C1 segment of cervical spinal cord (tissue), 14 donors: ENCODE measurements at regions not wholly inside any gene's neighbourhood (a gene's known extent, or its start where the extent isn't known, plus 50 kb on each side); places are given as distances from the start of the nearest gene placed in this dataset.
A peak's percentile ranks its signal among the peaks of the same experiment; 100 is the strongest.
"Not testable (repeated sequence)": the region's sequence is repeated elsewhere in the genome, so short reads cannot be mapped to it uniquely, and the experiment has no call there.

Source experiments
- DNase-seq, 14 donors: peaks; one replicate each; lab custom pipeline; 2025; lab: John Stamatoyannopoulos, UW

DNA sequence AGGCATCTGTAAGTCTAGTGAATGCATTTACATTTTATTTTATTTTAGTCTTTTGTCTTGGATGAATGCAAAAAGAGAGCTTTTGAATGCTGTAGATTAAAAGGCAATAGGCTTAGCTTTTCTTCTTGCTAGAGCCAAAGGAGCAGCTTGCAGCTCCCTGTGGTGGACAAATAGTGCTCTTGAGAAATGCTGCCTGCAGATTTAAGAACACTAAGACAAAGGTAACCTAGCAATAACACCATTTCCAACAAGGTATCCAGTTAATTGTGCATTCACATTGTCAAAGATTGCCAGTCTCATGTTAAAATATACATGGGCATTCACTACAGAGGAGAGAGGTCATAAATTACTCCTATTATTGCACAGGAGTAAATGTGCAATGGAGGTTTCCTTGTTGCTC is 859.2 kb upstream of the PRKX start:
- no peak for DNase-seq

DNA sequence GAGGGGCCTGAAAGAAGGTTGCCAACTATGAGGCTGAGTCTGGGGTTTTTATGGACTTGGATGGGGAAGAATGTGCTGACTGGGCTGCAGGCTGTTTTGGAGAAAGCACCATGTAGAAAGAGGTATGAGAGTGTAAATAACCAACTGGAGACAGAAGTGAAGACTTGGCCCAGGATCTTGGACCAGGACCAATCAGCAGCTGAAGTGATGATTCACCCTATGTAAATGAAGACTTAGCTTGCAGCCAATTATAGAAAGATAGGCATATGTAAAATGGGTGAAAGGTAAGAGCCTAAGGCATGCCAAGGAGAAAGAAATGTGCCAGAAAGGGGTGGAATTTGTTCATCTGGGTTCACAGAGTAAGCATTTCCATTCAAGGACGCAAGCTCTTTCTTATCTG is 856.7 kb upstream of the PRKX start:
- DNase-seq, result no peak

DNA sequence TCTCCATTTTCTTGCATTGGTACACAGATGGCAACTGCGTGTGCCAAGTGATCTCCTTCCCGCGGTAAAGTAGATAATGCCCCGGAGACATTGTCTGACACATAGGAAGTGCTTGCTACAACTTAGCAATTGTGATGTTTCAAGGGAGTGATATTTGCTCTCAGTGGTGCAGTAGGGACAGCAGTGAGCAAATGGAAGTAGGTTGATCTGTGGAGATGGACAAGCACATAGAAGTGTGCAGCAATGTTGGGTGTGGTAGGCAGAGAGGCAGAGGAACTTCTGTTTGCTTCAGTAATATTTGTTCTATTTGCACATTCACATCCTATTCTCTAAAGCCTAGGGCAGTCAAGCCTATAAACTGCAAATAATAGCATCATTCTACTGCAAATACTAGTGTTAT is 846.7 kb upstream of the PRKX start:
- DNase-seq, result no peak

DNA sequence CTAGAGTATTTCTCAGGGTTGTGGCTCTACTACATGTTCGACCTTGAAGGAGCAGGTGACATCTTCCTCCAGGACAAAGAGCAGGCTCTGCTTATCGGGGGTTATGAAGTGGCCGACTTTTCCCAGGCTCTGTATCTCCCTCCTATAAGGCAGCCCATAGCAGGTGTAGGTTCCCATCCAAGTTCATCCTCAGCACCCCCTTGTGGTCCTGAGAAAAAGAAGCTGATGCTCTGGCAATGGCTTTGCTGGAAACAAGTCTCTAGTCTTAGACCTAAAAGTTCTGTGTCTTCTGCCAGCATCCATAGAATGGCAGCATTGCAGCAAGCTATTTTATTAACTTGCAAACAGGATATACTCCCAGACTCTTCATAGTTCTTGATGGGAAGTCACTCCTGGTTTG is 836.6 kb upstream of the PRKX start:
- DNase-seq, result no peak

DNA sequence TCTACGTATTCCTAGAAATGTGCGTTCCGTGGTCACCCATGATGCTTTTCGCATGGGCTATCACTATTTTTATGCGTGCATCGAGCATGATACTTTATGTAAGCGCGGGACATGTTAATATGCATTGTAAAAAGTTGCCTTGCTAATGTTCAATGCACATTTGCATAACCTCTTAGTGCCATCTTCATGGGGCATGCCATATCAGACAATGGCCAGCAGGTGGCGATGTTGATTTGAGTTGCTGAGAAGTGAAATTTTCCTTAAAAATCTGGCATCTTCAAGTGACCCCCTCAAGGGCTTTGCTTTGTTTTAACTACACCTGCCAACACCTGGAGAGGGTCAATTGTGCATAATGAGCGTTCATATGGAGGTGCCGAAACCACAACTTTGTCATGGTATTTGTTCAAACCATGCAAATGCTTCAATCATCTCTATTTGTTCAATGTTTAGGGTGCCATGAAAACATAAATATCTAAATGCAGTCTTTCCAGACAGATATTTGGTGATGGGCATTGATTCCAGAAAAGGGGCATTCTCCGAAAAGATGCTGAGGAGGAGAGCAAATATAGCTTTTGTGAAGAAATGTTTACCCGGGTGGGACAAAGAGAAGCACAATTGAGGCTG is 833.9 kb upstream of the PRKX start:
- peak in 9 of 14 donors; percentile 1 to 33 (median 19) for DNase-seq

DNA sequence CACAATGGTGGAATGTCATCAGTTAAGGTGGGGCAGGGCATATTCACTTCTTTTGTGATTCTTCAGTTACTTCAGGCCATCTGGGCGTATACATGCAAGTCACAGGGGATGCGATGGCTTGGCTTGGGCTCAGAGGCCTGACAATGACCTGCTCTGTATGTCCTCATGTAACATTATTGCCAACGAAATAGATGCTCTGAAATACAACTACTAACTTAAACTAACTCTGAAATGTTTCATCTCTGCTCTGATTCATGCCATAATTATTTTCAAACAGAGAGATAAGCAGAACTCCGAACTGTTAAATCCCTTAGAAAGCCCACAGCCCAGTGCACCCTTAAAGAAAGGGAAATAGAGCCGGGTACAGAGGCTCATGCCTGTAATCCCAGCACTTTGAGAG is 832.7 kb upstream of the PRKX start:
- not testable (repeated sequence) for DNase-seq

DNA sequence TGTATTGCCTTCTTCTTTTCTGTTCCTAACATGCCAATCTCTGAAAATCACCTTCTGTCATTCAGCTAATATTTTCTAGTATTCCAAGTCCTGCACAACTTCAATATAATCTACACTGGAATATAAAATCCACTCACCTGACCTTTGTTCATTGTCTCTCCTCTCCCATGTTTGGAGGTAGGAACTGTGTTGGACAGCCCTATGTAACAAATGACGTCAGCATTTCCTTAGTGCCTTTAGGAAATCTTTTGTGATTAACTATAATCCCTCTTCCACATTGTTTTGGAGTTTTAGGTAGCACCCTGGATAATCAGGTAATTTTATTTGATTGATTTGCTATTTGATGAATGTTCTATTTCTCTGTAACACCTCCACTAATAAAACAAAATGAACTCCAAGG is 814.8 kb upstream of the PRKX start:
- no peak for DNase-seq

DNA sequence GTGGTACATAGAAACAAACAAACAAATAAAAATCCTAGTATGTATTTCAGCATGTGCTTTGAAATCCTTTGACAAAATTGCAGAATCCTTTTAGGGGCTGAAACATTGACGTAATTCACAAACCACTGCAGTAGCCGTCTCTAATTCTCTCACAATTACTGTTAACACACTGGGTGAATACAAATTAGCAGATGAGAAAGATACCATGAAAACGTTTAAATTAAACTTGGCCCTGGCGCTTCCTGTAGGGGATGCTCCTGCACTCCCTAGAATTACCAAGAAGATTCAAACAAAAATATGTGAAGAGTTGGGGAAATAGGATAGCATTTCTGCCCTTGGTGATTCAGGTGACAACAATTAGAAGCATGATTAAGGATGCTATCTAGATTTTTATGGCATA is 772.5 kb upstream of the PRKX start:
- DNase-seq, result no peak

DNA sequence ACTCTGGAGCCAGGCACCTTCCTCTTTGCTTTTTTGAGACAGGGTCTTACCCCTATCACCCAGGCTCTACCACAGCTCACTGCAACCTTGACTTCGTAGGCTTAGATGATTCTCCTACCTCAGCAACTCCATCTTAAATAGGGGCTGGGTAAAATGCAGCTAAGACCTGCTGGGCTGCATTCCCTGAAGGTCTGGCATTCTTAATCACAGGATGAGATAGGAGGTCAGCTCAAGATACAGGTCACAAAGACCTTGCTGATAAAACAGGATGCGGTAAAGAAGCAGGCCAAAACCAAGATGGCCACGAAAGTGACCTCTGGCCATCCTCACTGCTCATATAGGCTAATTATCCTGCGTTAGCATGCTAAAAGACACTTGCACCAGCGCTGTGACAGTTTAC is 770.8 kb upstream of the PRKX start:
- no peak for DNase-seq

DNA sequence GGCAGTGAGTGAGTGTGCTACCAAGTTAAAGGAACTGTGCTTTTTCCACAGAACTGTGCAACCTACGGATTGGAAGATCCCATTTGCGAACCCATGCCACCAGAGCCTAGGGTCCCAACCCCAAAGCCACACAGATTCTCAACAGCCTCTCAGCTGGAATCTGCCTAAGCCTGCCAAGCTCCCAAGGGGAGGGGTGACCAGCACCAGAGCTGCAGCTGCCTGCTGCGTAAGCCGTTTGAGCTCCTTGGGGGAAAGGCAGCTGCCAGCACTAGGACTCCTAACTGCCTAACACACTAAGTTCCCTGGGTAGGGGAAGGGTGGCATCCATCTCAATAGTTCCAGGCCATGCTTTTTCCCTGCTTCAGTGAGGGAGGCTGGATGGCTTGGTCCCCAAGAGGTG is 738.1 kb upstream of the PRKX start:
- no peak for DNase-seq

DNA sequence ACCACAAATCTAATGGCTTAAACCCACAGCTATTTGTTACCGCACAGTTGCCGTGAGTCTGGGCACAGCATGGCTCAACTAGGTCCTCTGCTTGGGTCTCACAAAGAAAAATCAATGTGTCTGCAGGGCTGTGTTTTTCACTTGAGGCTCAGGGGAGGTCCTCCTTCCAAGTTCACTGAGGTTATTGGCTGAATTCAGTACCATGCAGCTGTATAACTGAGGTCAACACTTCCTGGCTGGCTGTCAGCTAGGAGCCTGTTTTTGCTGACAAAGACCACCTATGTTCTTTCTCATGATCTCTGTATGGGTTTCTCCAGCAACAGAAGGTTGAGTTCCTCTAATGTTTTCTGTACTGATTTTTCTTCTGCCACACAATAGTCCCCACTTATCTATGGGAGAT is 736.7 kb upstream of the PRKX start:
- no peak for DNase-seq

DNA sequence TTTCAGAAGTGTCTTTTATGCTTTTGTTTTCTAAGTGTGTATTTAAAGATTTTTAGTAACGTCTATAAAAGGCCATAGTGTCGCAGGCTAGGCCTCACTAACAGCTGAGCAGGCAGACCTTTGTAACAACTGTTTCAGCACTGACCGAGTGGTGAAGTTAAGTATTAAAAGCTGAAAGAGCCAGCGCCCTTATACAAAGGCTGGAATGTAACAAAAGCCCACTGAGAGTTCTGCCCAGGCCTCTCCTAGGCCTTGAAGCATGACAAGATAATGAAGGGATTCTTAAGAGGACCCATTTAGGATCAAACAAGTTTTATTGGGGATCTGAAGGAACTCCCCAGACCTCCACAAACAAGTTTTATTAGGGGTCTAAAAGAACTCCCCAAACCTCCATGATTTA is 722.5 kb upstream of the PRKX start:
- DNase-seq, result no peak

DNA sequence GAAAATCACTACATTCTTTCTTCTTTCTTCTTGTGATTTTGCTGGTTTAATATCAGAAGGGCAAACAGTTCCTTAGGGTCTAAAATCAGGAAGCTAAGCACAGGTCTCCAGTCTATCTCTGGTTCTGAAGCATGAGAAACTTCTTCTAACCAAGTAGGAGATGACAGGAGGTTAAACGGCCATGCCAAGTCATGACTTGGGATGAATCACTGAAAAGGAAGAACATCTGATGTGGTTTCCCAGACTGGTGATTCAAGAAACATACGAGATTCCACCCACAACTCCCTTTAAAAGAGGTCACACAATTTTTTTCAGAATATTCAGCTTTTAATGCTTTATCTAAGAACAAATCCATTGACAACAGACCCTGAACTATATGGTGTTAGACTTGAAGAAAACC is 684.0 kb upstream of the PRKX start:
- DNase-seq, result no peak

DNA sequence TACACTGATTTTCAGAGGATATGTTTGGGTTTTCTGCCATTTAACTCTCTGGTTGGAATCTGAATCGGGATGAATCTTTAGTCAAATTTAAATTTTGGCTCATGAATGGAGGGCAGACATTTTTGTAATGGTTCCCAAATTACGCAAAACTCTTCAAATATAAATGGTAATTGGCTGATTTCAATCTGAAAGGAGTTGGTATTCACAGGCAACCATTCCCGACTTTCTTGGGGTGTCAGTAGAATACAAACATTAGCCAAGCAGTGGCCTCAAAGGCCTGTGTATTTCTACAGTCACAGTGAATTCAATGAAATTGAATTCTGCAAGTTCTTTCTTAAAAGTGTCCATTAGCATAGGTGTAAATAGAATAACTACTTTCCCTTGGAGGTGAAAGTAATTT is 668.8 kb upstream of the PRKX start:
- no peak for DNase-seq

DNA sequence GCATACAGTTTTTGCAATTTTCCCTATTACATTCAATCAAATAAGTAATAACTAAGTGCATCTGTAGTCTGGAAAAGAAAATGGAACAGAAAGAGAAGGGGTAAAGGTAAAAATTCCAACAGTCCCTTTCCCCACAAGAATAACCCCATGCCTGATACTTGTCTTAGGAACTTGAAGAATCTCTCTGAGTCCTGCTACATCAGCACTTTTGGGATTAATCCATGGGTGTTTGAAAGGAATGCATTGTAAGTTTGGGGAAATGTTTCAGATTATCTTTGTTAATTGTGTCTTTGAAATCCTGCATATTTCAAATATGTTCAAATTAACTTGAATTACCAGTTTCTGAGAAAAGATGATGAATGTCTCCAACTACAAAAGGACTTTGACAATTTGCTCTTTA is 667.3 kb upstream of the PRKX start:
- no peak for DNase-seq

DNA sequence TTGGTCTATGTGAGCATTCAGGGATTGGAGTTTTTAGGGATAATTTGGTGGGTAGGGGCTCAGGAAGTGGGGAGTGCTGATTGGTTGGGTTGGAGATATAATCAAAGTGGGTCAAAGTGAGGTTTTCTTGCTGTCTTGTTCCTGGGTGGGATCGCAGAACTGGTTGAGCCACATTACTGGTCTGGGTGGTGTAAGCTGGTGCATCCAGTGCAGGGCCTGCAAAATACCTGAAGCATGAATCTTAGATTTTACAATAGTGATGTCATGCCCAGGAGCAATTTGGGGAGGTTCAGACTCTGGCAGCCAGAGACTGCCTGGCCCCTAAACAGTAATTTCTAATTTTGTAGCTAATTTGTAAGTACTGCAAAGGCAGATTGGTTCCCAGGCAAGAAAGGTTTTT is 665.6 kb upstream of the PRKX start:
- no peak for DNase-seq

DNA sequence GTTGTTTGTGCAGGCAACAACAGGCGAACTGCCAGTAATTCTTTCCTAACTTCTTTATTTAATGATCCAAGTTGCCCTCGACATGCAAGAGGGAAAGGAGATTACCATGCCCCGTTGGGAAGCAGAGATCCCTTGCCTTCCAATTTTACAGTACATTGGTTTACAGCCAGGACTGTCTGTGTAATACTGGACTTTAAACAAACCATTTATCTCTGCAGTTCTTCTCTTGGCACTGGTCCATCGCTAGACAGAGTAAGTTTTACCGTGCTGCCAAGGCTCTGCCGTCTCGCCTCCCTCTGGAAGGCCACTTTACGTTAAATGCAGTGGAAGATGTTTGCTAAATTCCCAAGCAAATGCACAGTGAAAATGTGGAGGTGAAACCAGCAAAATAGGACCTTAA is 660.3 kb upstream of the PRKX start:
- DNase-seq, result no peak

DNA sequence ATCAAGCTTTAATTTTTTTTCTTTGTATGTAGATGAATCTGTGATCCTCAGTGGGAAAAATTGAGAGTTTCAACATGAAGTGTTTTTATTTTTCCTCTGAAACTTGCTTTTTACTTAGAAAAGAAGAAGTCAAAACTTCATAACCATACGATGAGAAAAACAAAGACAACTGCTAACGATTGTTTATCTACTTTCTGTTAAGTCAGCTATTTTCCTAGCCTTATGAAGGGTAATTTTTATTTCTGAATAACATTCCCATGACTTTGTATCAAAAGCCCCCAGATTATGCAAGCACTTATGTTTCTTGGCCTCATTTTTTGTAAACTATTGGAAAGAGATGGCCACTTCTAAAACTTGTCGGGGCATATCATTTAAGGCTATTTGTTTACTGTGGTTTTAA is 645.1 kb upstream of the PRKX start:
- DNase-seq, result no peak

DNA sequence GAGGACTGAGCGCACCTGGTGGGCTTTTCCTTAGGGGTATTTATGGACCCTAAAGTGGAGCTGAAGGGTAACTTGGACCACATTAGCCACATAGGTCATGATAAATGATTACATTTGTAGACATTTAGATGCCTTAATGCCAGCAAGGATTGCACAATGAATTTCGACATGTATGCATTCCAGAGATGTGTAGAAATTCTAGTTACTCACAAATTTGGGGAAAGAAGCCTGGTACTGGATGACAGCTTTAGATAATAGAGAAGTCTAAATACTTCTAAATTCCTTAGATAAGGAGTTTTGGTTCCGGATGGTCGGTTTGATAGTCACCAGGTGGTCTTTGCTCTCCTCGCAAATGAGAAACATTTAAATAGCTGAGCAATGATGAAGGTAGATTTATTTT is 609.5 kb upstream of the PRKX start:
- no peak for DNase-seq

DNA sequence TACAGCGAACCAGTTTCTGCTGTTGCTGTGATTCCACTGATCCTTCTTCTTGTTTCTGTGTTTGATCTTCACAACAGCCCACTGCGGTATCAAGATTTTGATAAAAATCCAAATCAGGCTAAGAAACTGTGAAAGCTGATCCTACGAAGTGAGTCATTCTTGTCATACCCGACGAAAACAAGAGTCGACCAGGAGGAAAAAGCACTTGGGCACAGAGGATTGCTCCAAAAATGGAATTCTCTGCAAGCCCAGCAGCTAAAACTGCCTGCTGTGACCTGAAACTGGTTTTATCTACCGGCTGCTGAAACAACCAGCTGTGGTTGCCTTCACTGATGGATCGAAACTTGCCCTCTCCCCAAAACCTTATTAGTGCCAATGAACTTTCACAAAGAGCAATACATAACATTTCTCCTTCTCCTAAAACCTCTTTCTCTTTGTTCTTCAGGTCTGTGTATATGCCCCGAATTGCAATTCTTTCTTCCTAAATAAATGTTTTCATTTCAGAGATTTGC is 607.0 kb upstream of the PRKX start:
- no peak for DNase-seq

DNA sequence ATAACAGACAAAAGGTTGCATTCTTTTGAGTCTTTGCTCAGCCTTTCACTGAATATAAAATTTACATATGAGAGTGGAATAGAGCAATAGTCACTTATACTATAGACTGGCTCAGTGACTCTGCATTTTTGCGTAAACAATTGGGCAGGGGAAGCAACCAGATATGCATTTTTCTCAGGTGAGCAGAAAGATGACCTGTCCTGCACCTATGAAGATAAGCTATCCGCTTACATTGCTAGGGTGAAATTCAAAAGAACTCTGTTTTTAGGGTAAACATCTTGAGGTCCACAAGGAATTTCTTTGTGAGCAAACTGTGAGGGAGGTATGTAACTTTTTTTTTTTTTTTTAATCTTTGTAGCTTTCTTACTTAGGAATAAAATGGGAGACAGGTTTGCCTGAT is 602.4 kb upstream of the PRKX start:
- no peak for DNase-seq

DNA sequence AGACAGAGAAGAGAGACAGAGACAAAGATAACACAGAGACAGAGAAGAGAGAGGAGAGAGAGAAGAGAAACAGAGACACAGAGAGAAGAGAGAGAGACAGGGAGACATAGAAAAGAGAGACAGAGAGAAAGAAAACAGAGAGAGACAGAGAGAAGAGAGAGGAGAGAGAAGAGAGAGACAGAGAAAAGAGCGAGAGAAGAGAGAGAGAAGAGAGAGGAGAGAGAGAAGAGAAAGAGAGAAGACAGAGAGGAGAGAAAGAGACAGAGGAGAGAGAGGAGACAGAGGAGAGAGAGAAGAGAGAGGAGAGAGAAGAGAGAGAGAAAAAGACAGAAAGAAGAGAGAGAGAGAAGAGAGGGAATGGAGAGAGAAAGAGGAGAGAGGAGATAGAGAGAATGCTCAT is 601.1 kb upstream of the PRKX start:
- DNase-seq, result no peak

DNA sequence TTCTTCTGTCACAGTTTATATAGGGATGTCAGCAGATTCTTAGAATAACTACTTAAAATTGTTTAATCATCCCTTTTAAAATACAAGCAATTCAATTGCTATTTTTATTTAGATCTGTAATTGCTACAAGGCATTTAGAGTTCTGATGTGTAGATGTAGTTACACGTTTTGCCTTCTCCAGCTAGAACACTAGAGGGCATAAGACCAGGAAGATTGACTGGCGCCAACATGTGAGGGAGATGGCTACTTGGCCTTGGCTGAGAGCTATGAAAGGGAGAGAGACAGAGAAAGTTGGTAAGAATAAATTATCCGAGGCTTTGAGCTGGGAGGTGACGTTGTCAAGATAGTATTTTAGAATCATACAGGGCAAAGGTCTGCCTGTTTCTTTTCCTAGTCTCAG is 563.7 kb upstream of the PRKX start:
- no peak for DNase-seq

DNA sequence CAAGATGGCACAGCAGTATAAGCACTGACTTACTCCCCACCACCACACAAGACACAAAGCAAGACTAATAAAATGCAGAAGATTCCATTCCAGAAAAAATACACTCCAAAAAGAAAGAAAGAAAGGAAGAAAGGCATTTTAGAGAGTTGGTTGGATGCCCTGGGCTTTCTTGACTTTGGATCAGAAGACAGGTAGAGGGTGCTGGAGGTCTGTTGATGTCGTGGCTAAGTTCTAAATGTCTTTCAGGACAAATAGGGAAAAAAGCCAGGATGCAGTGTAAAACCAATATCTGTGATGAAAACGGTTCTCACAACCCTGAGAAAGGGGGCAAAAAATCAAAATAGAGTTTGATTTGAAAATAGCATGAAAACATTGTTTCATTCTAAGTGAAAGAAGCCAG is 555.2 kb upstream of the PRKX start:
- DNase-seq, result no peak
